ENCODE measurements at regions not wholly inside any gene's neighbourhood (a gene's known extent, or its start where the extent isn't known, plus 50 kb on each side); places are given as distances from the start of the nearest gene placed in this dataset.

DNA sequence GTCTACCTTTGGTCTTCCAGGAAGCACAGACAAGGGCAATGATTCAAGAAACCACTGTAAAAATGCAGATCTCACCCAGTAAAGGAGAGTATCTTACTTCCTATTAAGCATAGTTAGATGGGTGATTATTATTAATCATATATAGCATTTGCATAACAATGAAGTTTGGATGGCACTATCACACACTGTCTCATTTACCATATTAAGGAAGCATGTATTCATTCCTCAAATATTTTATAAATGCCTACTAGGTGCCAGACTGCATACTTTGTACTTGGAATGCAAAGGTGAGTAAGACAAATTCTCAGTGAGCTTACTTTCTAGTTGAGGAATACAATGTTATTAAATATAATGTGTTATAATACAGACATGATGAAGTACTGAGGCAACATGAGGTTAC is 53.9 kb upstream of the SKAP2 start:
- no peak overlapping the region for H3K27ac ChIP-seq (ENCODE audit: low read depth, low read length)
- H3K9me3 ChIP-seq (ENCODE audit: control insufficient read depth, insufficient read depth, low read length): no peaks in the 10 kb centered on the region
- H3K4me3 ChIP-seq (ENCODE audit: low read length): no peak overlapping the region
- H3K79me2 ChIP-seq (ENCODE audit: control insufficient read depth, low read length): no peaks in the 10 kb centered on the region
- no peaks in the 10 kb centered on the region for H3F3A ChIP-seq (ENCODE audit: control insufficient read depth, insufficient read depth)
- H3K9me2 ChIP-seq (replicated peaks; ENCODE audit: control insufficient read depth, low read length): no peaks in the 10 kb centered on the region
- H3K36me3 ChIP-seq (ENCODE audit: control insufficient read depth, low read length): no peaks in the 10 kb centered on the region
- H3K27me3 ChIP-seq (ENCODE audit: control insufficient read depth, low read length): peaks cover 40% of the 10 kb centered on the region
- no peak overlapping the region for H3K4me2 ChIP-seq (ENCODE audit: low read length)
- H4K20me1 ChIP-seq (ENCODE audit: control insufficient read depth, insufficient read depth, low read depth, low read length): no peaks in the 10 kb centered on the region
- H3K4me1 ChIP-seq (ENCODE audit: control insufficient read depth, low read length): no peaks in the 10 kb centered on the region
- TF ChIP-seq CTCF (IDR thresholded peaks at IDR 0.05; ENCODE audit: low read depth, low read length, poor library complexity, severe bottlenecking) (no peak), EZH2phosphoT487 (IDR thresholded peaks at IDR 0.05; ENCODE audit: borderline replicate concordance, low read length) (no peak)

DNA sequence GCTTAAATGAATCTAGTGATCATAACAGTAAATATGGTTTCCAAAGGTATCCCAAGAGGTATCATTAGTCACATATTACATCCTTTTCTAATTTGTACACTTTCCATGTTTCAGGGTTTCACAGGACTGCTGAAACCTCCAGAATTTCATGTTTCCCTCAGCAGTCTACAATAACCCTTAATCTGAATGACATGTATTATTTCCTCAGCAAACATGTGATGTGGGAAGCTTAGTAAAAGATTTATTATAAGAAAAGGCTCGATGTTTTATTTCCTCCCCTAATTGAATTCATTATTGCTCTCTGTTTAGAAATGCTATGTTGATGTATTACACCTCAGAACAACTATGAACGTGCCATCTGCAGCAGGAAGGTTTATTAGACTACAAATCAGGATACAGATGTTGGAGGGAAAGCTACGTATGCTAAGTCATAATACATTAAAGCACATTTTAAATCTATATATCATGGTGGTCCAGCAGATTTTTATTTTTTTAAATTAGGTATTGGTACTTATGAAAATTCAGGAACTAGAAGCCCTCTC is 52.5 kb upstream of the SKAP2 start:
- H3K27ac ChIP-seq (ENCODE audit: low read depth, low read length): no peak overlapping the region
- H3K4me1 ChIP-seq (ENCODE audit: control insufficient read depth, low read length): no peaks in the 10 kb centered on the region
- no peaks in the 10 kb centered on the region for H4K20me1 ChIP-seq (ENCODE audit: control insufficient read depth, insufficient read depth, low read depth, low read length)
- TF ChIP-seq CTCF (IDR thresholded peaks at IDR 0.05; ENCODE audit: low read depth, low read length, poor library complexity, severe bottlenecking) (no peak), EZH2phosphoT487 (IDR thresholded peaks at IDR 0.05; ENCODE audit: borderline replicate concordance, low read length) (no peak)
- H3K9me3 ChIP-seq (ENCODE audit: control insufficient read depth, insufficient read depth, low read length): no peaks in the 10 kb centered on the region
- peaks cover 43% of the 10 kb centered on the region for H3K27me3 ChIP-seq (ENCODE audit: control insufficient read depth, low read length)
- no peak overlapping the region for H3K4me3 ChIP-seq (ENCODE audit: low read length)
- H3K9me2 ChIP-seq (replicated peaks; ENCODE audit: control insufficient read depth, low read length): no peaks in the 10 kb centered on the region
- H3K79me2 ChIP-seq (ENCODE audit: control insufficient read depth, low read length): no peaks in the 10 kb centered on the region
- no peaks in the 10 kb centered on the region for H3F3A ChIP-seq (ENCODE audit: control insufficient read depth, insufficient read depth)
- no peak overlapping the region for H3K4me2 ChIP-seq (ENCODE audit: low read length)
- H3K36me3 ChIP-seq (ENCODE audit: control insufficient read depth, low read length): no peaks in the 10 kb centered on the region

DNA sequence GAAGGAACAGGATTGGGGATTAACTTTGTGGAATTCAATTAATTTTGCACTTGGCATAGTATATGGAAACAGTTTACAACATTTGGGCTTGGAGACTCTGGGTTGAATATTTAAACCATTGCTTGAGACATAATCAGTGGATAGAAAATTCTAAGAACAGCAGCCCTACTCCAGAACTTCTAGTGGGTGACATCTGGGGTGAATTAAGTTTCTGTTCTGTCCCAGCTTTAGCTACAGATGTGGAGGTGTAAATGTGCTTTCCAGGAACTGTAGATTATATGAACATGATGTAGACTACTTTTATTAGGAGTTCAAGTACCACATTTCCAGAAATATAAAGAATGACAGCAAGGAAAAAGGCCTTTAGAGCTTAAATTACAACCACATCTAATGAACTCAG is 51.9 kb upstream of the SKAP2 start:
- Histone ChIP-seq H3K9me2 (replicated peaks; ENCODE audit: control insufficient read depth, low read length) (no peaks in the 10 kb centered on the region), H3F3A (ENCODE audit: control insufficient read depth, insufficient read depth) (no peaks in the 10 kb centered on the region)
- TF ChIP-seq CTCF (IDR thresholded peaks at IDR 0.05; ENCODE audit: low read depth, low read length, poor library complexity, severe bottlenecking) (no peak), EZH2phosphoT487 (IDR thresholded peaks at IDR 0.05; ENCODE audit: borderline replicate concordance, low read length) (no peak)

More for the DNA sequence above, 51.9 kb upstream of the SKAP2 start:
- peaks cover 43% of the 10 kb centered on the region for H3K27me3 ChIP-seq (ENCODE audit: control insufficient read depth, low read length)
- H3K79me2 ChIP-seq (ENCODE audit: control insufficient read depth, low read length): no peaks in the 10 kb centered on the region
- H3K9me3 ChIP-seq (ENCODE audit: control insufficient read depth, insufficient read depth, low read length): no peaks in the 10 kb centered on the region
- no peaks in the 10 kb centered on the region for H3K36me3 ChIP-seq (ENCODE audit: control insufficient read depth, low read length)
- no peaks in the 10 kb centered on the region for H3K4me1 ChIP-seq (ENCODE audit: control insufficient read depth, low read length)
- no peaks in the 10 kb centered on the region for H4K20me1 ChIP-seq (ENCODE audit: control insufficient read depth, insufficient read depth, low read depth, low read length)
- H3K4me3 ChIP-seq (ENCODE audit: low read length): no peak overlapping the region
- H3K27ac ChIP-seq (ENCODE audit: low read depth, low read length): no peak overlapping the region
- H3K4me2 ChIP-seq (ENCODE audit: low read length): no peak overlapping the region
